VCaP (cell line): ENCODE measurements at regions not wholly inside any gene's neighbourhood (a gene's known extent, or its start where the extent isn't known, plus 50 kb on each side); places are given as distances from the start of the nearest gene placed in this dataset.

Experiments
- H3K27ac ChIP-seq: fragments of 450-650 bp; 2 replicates; pipeline ENCODE4 v1.5.1; 2017
- TF ChIP-seq, protein P1 (sequence below): fragments of 450-650 bp; conservative IDR thresholded peaks from 2 replicates; pipeline ENCODE4 v1.5.1; 2017; ENCODE audit warnings: mild to moderate bottlenecking, moderate library complexity

DNA sequence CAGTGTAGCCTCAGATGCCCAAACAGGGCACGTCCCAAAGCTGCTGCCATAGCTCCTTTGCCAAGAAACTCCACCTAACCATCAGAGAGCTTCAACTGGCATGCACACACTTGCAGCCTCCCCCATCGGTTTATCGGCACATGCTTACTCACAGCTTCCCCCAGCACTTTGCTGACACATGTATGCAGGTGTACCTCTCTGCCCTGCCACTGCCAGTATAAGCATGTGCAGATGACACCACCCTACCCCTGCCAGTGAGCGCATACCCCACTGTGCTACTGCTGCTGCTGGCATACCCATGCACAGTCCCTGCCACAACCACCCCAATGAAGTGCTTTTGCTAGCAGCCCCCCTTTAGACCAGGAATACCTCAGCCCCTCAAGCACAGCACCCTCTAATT lies 1231.0 kb downstream of the DSC3 start:
- no peak overlapping the region for H3K27ac ChIP-seq
- TF ChIP-seq, protein P1, sequence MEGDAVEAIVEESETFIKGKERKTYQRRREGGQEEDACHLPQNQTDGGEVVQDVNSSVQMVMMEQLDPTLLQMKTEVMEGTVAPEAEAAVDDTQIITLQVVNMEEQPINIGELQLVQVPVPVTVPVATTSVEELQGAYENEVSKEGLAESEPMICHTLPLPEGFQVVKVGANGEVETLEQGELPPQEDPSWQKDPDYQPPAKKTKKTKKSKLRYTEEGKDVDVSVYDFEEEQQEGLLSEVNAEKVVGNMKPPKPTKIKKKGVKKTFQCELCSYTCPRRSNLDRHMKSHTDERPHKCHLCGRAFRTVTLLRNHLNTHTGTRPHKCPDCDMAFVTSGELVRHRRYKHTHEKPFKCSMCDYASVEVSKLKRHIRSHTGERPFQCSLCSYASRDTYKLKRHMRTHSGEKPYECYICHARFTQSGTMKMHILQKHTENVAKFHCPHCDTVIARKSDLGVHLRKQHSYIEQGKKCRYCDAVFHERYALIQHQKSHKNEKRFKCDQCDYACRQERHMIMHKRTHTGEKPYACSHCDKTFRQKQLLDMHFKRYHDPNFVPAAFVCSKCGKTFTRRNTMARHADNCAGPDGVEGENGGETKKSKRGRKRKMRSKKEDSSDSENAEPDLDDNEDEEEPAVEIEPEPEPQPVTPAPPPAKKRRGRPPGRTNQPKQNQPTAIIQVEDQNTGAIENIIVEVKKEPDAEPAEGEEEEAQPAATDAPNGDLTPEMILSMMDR: no peak

DNA sequence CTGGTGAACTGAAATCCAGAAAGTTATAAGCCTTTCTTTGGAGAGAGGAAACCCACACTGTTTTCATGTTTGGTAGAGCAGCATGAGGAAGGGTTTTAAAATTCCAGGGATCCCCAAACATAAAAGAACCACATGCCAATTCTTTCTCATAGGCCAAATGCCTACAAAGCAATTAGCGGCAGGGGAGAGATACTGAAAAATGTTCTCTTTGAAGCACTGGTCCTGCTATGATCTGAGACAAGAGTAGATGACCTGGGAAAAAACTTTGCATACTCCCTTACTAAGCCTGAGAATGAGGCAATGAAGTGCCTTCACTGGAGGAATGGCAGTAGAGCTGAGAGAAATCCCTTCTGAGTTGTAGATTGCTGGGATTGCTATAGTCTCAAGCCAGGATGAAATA lies 1261.7 kb downstream of the DSC3 start:
- no peak overlapping the region for H3K27ac ChIP-seq
- TF ChIP-seq, protein P1: no peak

DNA sequence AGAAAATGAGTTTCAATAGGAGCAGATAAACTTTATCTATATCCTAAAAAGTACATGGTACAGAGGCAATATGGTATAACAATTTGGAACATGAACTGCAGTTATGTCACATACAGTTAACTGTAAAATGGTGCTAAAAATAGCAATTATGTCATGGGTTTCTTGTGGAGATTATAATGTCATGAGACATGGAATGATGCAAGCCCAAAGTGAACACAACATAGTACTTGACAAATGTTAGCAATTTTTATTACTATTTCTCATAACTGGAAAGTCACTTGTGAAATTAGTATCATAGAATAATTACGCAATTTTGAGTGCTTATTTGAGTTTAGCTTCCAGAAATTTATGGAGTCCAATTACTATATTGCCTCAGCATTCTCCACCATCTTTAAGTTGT lies 1263.4 kb downstream of the DSC3 start:
- H3K27ac ChIP-seq: no peak overlapping the region
- TF ChIP-seq, protein P1: no peak

DNA sequence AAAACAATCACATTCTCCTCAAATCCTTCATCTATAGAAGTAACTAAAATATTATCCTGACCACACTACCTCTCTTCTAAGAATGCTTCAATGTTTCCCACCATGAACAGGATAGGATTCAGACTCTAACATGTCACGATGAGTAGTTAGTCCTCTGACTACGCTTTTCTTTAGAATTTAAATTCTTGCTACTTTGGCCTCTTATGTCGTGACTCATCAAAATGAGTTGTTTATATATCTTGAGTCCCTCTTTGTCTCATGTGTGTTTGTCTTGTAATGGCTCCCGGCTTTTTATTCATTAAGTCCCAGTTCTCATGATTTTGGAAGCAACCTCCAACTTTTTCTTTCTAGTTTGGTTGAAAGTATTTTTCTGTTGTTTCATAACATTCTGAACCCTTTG lies 1289.2 kb downstream of the DSC3 start:
- TF ChIP-seq, protein P1: no peak
- H3K27ac ChIP-seq: no peak overlapping the region

DNA sequence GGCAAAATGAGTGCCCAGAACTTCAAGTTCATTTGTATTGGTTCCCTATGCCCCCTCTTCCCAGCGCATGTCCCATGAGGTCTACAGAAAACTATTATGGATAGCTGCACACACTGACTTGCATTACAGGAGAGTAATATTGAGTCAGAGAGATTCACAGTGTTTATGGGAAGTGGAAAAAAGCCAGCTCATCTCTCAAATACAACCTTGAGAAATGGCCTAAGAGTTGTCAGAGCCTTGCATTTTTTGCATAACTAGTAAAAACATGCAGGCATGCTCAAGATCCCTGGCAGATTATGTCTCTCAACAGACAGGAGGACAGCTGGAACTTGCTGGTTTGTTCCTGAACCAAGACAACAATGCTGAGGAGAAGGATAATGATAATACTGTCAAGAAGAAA lies 1292.8 kb downstream of the DSC3 start:
- TF ChIP-seq, protein P1: no peak
- no peak overlapping the region for H3K27ac ChIP-seq

DNA sequence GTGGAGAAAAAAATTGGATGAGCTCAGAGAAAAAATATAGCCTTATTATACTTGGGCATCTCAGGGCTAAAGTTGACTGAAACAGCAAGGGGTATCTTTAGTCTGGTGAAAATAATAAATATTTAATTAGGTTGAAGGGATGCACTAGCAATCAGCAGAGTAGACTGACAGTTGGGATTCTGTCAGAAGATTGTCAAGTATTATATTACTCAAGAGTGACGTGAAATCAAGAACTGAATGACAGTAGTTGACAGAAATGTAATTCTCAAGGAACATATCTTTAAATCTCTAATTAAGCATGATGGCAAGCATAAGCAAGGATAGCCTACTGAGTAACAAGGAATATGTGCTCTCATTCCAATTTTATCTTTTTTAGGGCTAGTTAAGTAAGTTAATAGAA lies 1301.1 kb downstream of the DSC3 start:
- no peak overlapping the region for H3K27ac ChIP-seq
- TF ChIP-seq, protein P1: no peak

DNA sequence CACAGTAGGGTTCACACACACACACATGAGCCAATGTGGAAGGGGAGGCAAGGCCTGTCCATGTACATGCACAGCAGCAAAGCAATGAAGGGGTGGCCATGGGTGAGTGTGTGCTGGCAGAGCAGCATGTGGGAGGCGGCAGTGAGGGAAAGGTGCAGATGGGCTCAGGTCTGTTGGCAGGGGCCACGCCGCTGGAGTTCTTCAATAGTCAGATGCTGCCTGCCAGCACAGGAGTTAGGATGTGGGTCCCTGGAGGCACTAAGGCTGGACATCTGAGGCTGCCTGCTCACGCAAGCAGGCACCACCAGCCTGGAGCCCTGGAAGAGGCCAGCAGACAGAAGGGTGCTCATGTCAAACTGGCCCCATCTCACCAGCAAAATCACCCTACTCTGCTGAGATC lies 1304.9 kb downstream of the DSC3 start:
- H3K27ac ChIP-seq: no peak overlapping the region
- TF ChIP-seq, protein P1: no peak

DNA sequence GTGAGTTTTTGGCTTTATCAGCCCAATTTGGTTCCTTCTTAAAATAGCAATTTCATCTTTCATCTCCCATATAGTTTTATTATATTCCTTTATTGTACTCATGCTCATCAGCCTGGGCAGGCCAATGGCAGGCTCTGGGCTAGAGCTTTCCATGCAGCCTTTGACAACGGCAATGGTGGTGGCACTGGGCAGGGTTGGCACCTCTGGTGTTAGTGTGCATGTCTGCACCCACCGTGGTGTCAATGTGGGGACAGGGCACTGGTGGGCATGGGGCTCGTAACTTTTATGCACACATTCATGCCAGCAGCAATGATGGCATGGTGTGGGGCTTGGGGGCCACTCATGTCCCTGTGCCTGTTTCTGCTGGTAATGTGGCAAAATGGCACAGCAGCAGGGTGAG lies 1305.4 kb downstream of the DSC3 start:
- no peak overlapping the region for H3K27ac ChIP-seq
- TF ChIP-seq, protein P1: no peak
